ENCODE measurements at regions not wholly inside any gene's neighbourhood (a gene's known extent, or its start where the extent isn't known, plus 50 kb on each side); places are given as distances from the start of the nearest gene placed in this dataset.

DNA sequence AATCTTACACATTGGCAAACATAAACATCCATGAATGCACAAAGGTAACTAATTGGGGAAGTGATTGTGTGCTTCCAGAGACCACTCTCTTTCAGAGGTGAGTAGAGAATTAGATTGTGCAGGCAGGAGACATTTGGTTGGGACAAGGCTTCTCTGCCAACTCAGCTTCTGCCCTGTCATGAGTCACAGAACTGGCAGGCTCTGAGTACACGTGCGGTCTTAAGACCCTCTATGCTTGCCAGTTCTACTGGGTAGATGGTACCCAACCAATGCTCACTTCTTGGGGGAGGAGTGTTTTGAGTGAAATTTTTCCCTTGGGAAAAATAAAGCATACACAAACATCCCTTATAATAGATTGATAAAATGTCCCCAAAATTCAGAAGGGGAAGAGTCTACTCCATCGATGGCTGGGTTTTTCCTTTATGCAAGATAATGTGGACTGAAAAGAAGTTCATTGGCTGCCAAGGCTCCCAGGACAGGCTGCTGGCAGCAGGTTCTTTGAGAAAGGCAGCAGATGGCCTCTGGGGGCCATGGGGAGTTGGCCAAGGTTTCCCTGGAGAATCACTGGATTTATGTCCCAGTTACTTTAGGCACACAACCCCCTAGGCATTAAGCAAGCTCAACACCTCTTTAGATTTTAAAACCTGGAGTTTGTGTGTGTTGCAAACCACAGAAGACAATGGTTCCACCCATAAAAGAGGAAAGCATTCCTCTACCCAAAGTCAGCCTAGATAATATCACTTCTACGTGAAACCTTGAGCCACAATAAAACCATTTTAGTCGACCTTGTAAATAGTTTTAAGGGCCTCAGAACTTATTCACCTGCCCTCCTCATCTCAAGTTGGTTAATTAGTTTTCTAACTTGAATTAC, 417.0 kb downstream of the TXNL1 start:
- no peak for DNase-seq (ENCODE audit: low spot score, unreplicated experiment)
- Mint-ChIP-seq H3K4me1 (ENCODE audit: low read depth) (no peaks in the 10 kb centered on the region), H3K27me3 (peaks cover 5% of the 10 kb centered on the region), H3K27ac (no peak overlapping the region), H3K9me3 (ENCODE audit: low read depth) (no peaks in the 10 kb centered on the region), H3K4me3 (ENCODE audit: low read depth) (no peak overlapping the region), H3K36me3 (ENCODE audit: insufficient read depth) (no peaks in the 10 kb centered on the region)
- TF ChIP-seq, protein P1, sequence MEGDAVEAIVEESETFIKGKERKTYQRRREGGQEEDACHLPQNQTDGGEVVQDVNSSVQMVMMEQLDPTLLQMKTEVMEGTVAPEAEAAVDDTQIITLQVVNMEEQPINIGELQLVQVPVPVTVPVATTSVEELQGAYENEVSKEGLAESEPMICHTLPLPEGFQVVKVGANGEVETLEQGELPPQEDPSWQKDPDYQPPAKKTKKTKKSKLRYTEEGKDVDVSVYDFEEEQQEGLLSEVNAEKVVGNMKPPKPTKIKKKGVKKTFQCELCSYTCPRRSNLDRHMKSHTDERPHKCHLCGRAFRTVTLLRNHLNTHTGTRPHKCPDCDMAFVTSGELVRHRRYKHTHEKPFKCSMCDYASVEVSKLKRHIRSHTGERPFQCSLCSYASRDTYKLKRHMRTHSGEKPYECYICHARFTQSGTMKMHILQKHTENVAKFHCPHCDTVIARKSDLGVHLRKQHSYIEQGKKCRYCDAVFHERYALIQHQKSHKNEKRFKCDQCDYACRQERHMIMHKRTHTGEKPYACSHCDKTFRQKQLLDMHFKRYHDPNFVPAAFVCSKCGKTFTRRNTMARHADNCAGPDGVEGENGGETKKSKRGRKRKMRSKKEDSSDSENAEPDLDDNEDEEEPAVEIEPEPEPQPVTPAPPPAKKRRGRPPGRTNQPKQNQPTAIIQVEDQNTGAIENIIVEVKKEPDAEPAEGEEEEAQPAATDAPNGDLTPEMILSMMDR (IDR thresholded peaks at IDR 0.05; ENCODE audit: unreplicated experiment) = no peak

DNA sequence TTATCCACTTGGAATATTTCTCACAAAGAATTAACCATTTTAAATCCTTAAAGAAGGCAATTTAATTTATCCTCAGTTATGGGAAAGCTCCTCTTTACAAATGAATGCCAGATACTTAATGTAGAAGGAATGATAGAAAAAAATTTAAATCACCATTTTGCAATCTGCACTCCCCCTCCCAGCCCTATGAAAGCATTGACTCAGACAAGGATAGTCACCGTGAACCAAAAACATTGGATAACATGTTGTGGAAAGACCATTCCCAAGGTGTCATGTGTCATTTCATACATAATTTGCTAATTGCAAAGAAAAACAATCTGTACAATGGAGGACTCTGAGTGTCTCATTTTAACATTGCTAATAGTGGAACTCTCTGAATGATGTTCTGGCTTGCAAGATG, 421.0 kb downstream of the TXNL1 start:
- no peaks in the 10 kb centered on the region for H3K9me3 Mint-ChIP-seq (ENCODE audit: low read depth)
- no peak for DNase-seq (ENCODE audit: low spot score, unreplicated experiment)
- H3K27me3 Mint-ChIP-seq = peaks cover 7% of the 10 kb centered on the region
- no peaks in the 10 kb centered on the region for H3K4me1 Mint-ChIP-seq (ENCODE audit: low read depth)
- TF ChIP-seq, protein P1 (IDR thresholded peaks at IDR 0.05; ENCODE audit: unreplicated experiment) = no peak
- H3K4me3 Mint-ChIP-seq (ENCODE audit: low read depth) = no peak overlapping the region
- H3K27ac Mint-ChIP-seq = no peak overlapping the region
- no peaks in the 10 kb centered on the region for H3K36me3 Mint-ChIP-seq (ENCODE audit: insufficient read depth)

DNA sequence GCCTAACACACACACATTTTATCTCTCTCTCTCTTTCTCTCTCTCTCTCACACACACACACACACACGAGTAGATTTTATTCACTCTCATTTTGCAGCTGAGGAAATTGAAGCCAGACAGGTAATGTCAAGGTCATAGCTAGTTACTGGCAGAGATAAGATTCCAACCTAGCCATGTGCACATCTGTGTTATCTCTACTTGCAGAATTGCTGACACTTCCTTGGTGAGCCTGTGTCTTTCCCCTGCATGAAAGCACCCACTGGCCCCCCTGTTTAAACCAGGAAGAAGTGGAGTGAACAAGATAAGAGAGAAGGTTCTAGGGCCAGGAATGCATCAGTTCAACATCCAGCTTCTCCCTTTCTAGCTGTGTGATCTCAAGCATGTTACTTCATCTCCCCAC, 423.7 kb downstream of the TXNL1 start:
- TF ChIP-seq, protein P1 (IDR thresholded peaks at IDR 0.05; ENCODE audit: unreplicated experiment) = no peak
- Mint-ChIP-seq H3K27me3 (peaks cover 2% of the 10 kb centered on the region), H3K4me3 (ENCODE audit: low read depth) (no peak overlapping the region), H3K4me1 (ENCODE audit: low read depth) (no peaks in the 10 kb centered on the region), H3K9me3 (ENCODE audit: low read depth) (no peaks in the 10 kb centered on the region), H3K36me3 (ENCODE audit: insufficient read depth) (no peaks in the 10 kb centered on the region), H3K27ac (no peak overlapping the region)
- DNase-seq (ENCODE audit: low spot score, unreplicated experiment) = no peak

DNA sequence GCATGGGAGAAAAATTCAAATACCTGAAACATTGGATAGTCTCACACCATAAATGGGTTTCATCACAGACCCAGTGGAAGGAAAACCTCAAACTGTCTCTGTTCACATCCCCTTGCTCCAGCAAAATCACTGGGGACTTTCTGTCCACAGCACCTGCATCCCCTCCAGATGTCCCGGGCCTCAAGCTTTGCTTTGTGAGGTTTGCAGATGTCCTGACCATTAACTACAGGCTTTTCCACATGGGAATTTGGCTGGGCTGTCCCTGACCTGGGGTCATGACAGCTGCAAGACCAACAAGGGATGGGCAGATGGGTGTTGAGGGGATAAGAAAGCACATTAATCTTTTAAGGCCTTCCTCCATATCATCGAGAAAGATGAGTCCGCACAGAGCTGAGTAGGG, 427.9 kb downstream of the TXNL1 start:
- no peak overlapping the region for H3K4me3 Mint-ChIP-seq (ENCODE audit: low read depth)
- no peak for DNase-seq (ENCODE audit: low spot score, unreplicated experiment)
- H3K36me3 Mint-ChIP-seq (ENCODE audit: insufficient read depth) = no peaks in the 10 kb centered on the region
- H3K27me3 Mint-ChIP-seq = peaks cover 2% of the 10 kb centered on the region
- no peaks in the 10 kb centered on the region for H3K9me3 Mint-ChIP-seq (ENCODE audit: low read depth)
- H3K27ac Mint-ChIP-seq = no peak overlapping the region
- no peaks in the 10 kb centered on the region for H3K4me1 Mint-ChIP-seq (ENCODE audit: low read depth)
- TF ChIP-seq, protein P1 (IDR thresholded peaks at IDR 0.05; ENCODE audit: unreplicated experiment) = no peak

DNA sequence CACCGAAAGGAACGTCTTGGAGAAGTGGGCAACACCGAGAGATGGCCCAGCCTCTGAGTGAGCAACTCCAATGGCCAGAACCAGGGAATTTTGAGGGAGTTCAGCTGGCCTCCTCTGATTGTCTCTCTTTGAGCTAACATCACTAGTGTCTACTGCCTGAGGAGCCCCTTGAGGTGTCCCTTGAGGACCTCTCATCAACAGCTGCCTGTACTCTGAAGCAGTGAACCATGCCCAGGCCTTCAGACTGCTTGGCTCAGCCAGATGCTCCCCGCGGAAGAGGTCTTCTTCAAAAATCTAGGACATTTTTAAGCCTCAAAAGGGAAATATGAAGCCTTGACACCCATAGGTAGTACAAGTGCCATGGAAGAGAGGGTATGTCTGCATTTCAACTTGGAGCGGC, 430.4 kb downstream of the TXNL1 start:
- DNase-seq (ENCODE audit: low spot score, unreplicated experiment) = no peak
- H3K4me3 Mint-ChIP-seq (ENCODE audit: low read depth) = no peak overlapping the region
- H3K27ac Mint-ChIP-seq = no peak overlapping the region
- no peaks in the 10 kb centered on the region for H3K27me3 Mint-ChIP-seq
- TF ChIP-seq, protein P1 (IDR thresholded peaks at IDR 0.05; ENCODE audit: unreplicated experiment) = no peak
- peaks cover 4% of the 10 kb centered on the region for H3K9me3 Mint-ChIP-seq (ENCODE audit: low read depth)
- H3K4me1 Mint-ChIP-seq (ENCODE audit: low read depth) = no peaks in the 10 kb centered on the region
- H3K36me3 Mint-ChIP-seq (ENCODE audit: insufficient read depth) = no peaks in the 10 kb centered on the region

Measured in progenitor cell of endocrine pancreas (in vitro differentiated cells).